AG09309 (cell line): ENCODE measurements at regions not wholly inside any gene's neighbourhood (a gene's known extent, or its start where the extent isn't known, plus 50 kb on each side); places are given as distances from the start of the nearest gene placed in this dataset.
A peak's percentile ranks its signal among the peaks of the same experiment; 100 is the strongest.

Source experiments
- DNase-seq: peaks from one replicate; pipeline ENCODE4 v3.0.0-alpha.2; 2010; ENCODE audit warnings: low read depth
- H3K4me3 ChIP-seq: 2 replicates; pipeline ENCODE4 v1.5.1; 2011; ENCODE audit warnings: mild to moderate bottlenecking, low read depth, low read length, moderate library complexity; ENCODE audit not compliant: control insufficient read depth
- TF ChIP-seq, protein P1 (sequence below): IDR thresholded peaks from 2 replicates; pipeline ENCODE4 v1.5.1; 2011; ENCODE audit warnings: mild to moderate bottlenecking, low read depth, low read length, inconsistent platforms; ENCODE audit not compliant: insufficient read depth, control insufficient read depth; ENCODE audit errors: missing control alignments

GRCh38 chr16:87185308-87185707 is 131.9 kb downstream of the C16orf95 start:
- no peak overlapping the region for H3K4me3 ChIP-seq
- TF ChIP-seq, protein P1, sequence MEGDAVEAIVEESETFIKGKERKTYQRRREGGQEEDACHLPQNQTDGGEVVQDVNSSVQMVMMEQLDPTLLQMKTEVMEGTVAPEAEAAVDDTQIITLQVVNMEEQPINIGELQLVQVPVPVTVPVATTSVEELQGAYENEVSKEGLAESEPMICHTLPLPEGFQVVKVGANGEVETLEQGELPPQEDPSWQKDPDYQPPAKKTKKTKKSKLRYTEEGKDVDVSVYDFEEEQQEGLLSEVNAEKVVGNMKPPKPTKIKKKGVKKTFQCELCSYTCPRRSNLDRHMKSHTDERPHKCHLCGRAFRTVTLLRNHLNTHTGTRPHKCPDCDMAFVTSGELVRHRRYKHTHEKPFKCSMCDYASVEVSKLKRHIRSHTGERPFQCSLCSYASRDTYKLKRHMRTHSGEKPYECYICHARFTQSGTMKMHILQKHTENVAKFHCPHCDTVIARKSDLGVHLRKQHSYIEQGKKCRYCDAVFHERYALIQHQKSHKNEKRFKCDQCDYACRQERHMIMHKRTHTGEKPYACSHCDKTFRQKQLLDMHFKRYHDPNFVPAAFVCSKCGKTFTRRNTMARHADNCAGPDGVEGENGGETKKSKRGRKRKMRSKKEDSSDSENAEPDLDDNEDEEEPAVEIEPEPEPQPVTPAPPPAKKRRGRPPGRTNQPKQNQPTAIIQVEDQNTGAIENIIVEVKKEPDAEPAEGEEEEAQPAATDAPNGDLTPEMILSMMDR: peak; percentile 31
- DNase-seq: no peak

DNA sequence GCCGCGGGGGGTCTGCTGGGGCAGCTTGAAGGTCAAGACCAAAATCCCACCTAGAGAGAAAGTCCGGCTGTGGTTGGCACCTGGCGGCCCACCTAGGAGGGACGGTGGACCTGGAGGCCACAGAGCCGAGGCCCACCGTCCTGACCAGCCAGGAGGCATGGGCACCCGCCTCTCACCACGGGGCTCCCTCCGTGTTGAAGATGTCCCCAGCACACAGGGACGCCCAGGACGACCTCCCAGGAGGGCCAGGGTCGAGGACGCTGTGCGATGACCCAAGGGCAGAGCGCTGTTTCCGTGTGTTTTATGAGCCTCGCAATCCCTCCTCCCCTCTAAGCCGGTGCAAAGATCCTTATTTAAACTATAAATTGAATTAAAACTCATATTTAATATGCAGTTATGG is 131.2 kb downstream of the C16orf95 start:
- H3K4me3 ChIP-seq: no peak overlapping the region
- TF ChIP-seq, protein P1: no peak
- DNase-seq: no peak

GRCh38 chr16:87186446-87186845 is 130.7 kb downstream of the C16orf95 start:
- DNase-seq: no peak
- no peak overlapping the region for H3K4me3 ChIP-seq
- TF ChIP-seq, protein P1: no peak

GRCh38 chr16:87186876-87187533 is 130.2 kb downstream of the C16orf95 start:
- TF ChIP-seq, protein P1: no peak
- H3K4me3 ChIP-seq: no peak overlapping the region
- DNase-seq: no peak

- H3K4me3 ChIP-seq: no peak overlapping the region
- DNase-seq: no peak
- TF ChIP-seq, protein P1: no peak
These were observed 129.1 kb downstream of the C16orf95 start for GRCh38 chr16:87188104-87188503.

- TF ChIP-seq, protein P1: no peak
- H3K4me3 ChIP-seq: no peak overlapping the region
- DNase-seq: no peak
These were observed 127.8 kb downstream of the C16orf95 start for GRCh38 chr16:87189426-87189825.
